Central memory CD8-positive, alpha-beta T cell (primary cell): ENCODE measurements at regions not wholly inside any gene's neighbourhood (a gene's known extent, or its start where the extent isn't known, plus 50 kb on each side); places are given as distances from the start of the nearest gene placed in this dataset.

Experiments used
- ATAC-seq: fragments of 150-1000 bp; cut with Tn5 transposase; replicated peaks from 2 replicates; pipeline ENCODE4 v1.10.0; 2022; ENCODE audit warnings: mild to moderate bottlenecking, moderate FRiP score, moderate number of reproducible peaks; ENCODE audit not compliant: poor library complexity, severe bottlenecking; ENCODE audit errors: extremely low read depth
- DNase-seq, 2 donors: peaks; one replicate each; pipeline ENCODE4 v3.0.0; 2021; ENCODE audit warnings: low spot score in 2 of 2
- H3K27ac Mint-ChIP-seq: one replicate; pipeline ENCODE4 v1.8.0; 2022; ENCODE audit warnings: low read depth, mild to moderate bottlenecking, moderate library complexity, mixed read lengths
- H3K27me3 Mint-ChIP-seq: one replicate; pipeline ENCODE4 v1.8.0; 2022; ENCODE audit warnings: mixed read lengths
- H3K36me3 Mint-ChIP-seq: one replicate; pipeline ENCODE4 v1.8.0; 2022; ENCODE audit warnings: mild to moderate bottlenecking, moderate library complexity, mixed read lengths; ENCODE audit not compliant: insufficient read depth
- H3K4me1 Mint-ChIP-seq: one replicate; pipeline ENCODE4 v1.8.0; 2022; ENCODE audit warnings: mixed read lengths
- H3K4me3 Mint-ChIP-seq: one replicate; pipeline ENCODE4 v1.8.0; 2022; ENCODE audit warnings: mild to moderate bottlenecking, moderate library complexity, mixed read lengths
- H3K9me3 Mint-ChIP-seq: one replicate; pipeline ENCODE4 v1.8.0; 2022; ENCODE audit warnings: mixed read lengths

DNA sequence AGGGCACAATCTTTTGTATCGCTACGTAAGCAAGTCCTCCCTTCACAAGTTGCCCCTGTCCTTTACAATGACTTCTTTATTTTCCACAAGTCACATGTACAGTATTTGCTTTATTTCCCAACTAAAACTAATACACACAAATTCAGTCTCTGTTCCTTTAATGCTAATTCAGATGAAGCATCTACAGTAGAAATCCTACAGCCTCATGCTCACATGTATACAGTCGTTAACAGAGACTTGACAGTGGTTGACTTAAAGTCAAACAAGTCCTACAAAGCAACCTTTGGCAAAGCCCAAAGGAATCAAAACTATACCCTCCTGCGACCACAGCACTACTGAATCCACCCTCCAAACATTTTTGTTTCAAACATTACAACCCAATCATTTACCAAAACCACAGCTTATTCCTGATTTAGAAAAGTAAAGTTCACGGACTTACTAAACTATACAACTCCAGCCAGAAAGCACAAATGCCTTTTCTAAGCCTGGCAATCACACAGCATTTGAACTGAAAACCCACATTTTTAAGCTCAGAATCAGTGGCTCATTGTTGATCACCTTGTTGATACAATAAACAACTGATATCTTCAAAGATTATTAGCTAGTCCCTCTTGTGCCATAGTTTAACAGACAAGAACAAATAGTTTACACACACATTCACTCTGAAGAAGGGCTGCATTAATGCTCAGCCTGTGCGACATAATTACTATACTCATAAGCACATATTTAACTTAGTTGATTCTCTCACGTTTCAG, 70.9 kb upstream of the NHSL1 start:
- Mint-ChIP-seq H3K27ac (no peak overlapping the region), H3K36me3 (no peaks in the 10 kb centered on the region), H3K4me1 (no peaks in the 10 kb centered on the region), H3K27me3 (peaks cover 1% of the 10 kb centered on the region), H3K4me3 (no peak overlapping the region), H3K9me3 (no peaks in the 10 kb centered on the region)
- ATAC-seq (no peak), DNase-seq (no peak)

DNA sequence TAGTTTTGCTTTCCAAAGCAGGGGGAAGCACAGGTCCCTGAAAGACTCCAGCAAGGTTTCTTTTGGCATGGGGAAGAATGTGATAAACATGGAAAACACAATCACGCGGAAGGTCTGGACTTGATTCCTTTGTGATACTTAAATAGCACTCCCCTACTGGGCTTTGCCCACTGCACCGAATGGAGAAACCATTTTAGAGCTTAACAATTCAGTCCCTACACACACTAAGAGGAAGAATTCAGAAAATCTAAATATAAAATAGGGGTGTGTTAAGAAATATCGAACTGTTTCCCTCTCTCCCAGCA, 71.4 kb upstream of the NHSL1 start:
- DNase-seq (no peak), ATAC-seq (no peak)
- no peaks in the 10 kb centered on the region for H3K4me1 Mint-ChIP-seq
- no peak overlapping the region for H3K27ac Mint-ChIP-seq
- no peaks in the 10 kb centered on the region for H3K9me3 Mint-ChIP-seq
- H3K27me3 Mint-ChIP-seq: no peaks in the 10 kb centered on the region
- H3K36me3 Mint-ChIP-seq: no peaks in the 10 kb centered on the region
- no peak overlapping the region for H3K4me3 Mint-ChIP-seq

DNA sequence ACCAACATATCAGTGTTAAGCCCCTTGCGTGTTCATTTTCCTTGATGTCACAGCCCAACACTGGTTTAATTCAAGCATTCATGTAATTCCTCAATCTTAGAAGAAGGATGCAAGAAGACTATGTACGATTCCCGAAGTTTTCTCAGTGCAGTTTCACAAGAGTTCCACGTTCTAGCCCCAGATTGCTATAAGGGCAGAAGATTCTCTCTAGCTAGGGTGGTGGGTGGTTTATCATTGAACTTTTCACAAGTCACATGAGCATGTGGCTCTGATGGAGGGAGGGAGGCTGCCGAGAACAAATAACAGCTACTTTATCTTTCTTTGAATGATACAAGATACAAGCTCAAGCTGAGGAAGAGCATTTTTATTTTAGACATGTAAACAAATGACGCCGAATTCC, 71.9 kb upstream of the NHSL1 start:
- Mint-ChIP-seq H3K27ac (no peak overlapping the region), H3K36me3 (no peaks in the 10 kb centered on the region), H3K4me1 (no peaks in the 10 kb centered on the region), H3K4me3 (no peak overlapping the region), H3K27me3 (no peaks in the 10 kb centered on the region), H3K9me3 (no peaks in the 10 kb centered on the region)
- ATAC-seq (no peak), DNase-seq (no peak)

DNA sequence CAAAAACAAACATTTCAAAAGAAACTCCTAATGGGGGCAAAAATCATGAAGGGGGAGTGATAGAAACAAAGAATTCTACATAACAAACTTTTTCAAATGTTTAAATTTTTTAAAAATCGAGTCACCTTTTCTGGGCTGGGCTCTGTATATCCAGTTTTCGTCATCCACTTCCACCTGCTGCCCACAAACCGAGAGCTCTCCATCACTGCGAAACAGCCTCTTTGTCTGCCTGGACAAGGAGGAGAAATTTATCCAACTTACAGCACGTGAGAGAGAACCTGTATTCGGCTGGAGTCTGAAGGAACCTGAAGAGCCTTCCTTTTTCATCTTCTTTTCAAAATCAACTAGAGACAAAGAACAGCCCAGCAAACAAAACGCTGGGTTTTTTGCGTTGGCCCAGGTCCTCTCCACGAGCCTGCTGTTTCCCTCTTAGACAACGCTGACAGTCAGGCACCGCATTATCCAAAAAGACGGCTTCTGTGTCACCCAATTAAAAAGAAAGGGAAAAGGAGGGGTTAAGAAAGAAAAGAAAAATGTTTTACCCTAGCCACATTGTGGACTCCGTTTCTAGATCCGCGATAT, 72.4 kb upstream of the NHSL1 start:
- Mint-ChIP-seq H3K9me3 (no peaks in the 10 kb centered on the region), H3K36me3 (no peaks in the 10 kb centered on the region), H3K4me1 (no peaks in the 10 kb centered on the region), H3K4me3 (no peak overlapping the region), H3K27ac (no peak overlapping the region), H3K27me3 (no peaks in the 10 kb centered on the region)
- ATAC-seq: no peak
- no peak for DNase-seq

DNA sequence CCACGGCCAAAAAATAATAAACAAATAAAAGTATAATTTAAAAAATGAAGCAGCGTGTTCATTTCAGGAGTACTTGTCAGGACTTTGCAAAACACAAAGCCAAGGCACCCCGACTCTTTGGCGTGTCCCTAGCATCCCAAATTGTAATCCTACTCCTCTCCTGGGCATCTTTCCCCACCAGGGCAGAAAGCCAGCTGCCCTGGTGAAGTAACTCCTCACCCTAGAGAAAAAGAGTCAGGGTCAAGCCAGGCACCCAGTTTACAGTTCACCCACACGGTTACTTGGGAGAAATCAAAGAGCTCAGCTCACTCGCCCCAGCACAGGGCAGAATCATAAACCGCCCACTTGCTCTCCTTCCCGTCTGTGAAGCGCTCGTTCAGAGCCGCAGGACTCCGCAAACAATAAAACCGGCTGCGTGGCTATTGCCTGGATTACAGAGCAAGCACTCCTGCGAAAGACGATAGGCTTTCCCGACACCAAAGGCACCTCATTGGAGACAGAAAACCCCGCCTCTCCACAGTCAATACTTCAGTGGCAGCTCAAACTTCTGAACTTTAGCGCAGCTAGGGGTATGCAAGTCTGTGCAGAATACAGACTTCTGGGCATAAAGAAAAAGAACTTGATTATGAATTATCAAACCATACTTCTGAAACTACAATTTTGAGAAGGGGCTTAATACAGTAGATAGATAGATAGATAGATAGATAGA, 73.0 kb upstream of the NHSL1 start:
- Mint-ChIP-seq H3K4me1 (no peaks in the 10 kb centered on the region), H3K27ac (no peak overlapping the region), H3K27me3 (no peaks in the 10 kb centered on the region), H3K36me3 (no peaks in the 10 kb centered on the region), H3K9me3 (no peaks in the 10 kb centered on the region), H3K4me3 (no peak overlapping the region)
- DNase-seq: no peak
- ATAC-seq: no peak

DNA sequence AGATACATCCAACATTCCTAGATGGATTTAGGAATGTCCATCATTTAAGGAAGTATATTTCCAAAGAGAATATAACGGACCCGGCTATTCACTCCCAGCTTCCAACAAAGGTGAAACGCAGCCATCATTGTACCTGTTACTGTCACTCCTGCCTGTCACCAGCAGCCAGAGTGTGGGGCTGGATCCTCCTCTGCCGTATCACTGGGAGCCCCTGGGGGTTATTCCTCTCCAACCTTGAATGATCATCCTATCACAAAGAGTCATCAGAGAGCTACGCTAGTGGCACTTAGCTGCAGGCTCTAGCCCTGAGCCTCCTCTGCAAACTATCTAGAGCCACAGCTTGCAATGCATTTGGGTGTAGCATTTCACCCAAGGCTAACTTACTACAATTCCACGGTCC, 73.6 kb upstream of the NHSL1 start:
- Mint-ChIP-seq H3K36me3 (no peaks in the 10 kb centered on the region), H3K27me3 (no peaks in the 10 kb centered on the region), H3K4me3 (no peak overlapping the region), H3K9me3 (no peaks in the 10 kb centered on the region), H3K4me1 (no peaks in the 10 kb centered on the region), H3K27ac (no peak overlapping the region)
- no peak for ATAC-seq
- no peak for DNase-seq

DNA sequence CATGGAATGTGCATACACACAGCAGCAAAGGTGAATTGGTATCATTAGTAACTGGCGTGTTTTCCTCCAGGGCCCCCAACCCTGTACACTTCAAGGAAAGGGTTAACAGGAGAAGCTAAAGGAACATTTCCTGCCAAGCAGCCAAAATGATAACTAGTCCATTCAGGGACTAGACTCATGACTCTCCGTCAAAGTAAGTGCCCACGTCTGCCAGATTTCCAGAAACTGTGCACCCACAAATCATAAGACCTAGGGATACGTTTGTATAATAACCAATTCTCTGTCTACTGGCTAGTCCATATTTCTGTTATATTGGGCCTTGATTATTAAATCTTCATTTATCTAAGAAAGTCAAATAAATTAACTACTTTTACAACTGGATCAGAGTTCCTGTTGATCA, 76.0 kb upstream of the NHSL1 start:
- no peak for DNase-seq
- no peaks in the 10 kb centered on the region for H3K36me3 Mint-ChIP-seq
- no peak overlapping the region for H3K27ac Mint-ChIP-seq
- no peak for ATAC-seq
- H3K4me1 Mint-ChIP-seq: no peaks in the 10 kb centered on the region
- H3K27me3 Mint-ChIP-seq: no peaks in the 10 kb centered on the region
- H3K4me3 Mint-ChIP-seq: no peak overlapping the region
- H3K9me3 Mint-ChIP-seq: no peaks in the 10 kb centered on the region

DNA sequence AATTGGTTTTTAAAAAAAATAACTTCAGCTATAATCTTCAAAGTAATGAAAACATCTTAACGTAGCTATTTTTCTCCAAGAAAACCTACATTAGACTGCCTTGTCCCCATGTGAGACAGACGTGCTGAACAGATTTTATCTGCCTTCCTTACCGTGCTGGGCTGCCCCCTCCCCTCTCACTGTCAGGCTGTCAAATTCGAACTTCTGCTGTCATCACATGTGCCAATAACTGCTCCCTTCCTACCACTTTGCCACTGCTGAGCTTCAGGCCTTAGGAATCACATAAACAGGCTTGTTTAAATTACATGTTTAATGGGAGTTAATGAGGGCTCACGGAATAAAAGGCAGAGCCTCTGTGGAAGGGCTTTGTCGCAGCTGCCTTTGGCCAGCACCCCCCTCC, 77.0 kb upstream of the NHSL1 start:
- Mint-ChIP-seq H3K4me3 (no peak overlapping the region), H3K9me3 (no peaks in the 10 kb centered on the region)
- no peak for ATAC-seq

DNA sequence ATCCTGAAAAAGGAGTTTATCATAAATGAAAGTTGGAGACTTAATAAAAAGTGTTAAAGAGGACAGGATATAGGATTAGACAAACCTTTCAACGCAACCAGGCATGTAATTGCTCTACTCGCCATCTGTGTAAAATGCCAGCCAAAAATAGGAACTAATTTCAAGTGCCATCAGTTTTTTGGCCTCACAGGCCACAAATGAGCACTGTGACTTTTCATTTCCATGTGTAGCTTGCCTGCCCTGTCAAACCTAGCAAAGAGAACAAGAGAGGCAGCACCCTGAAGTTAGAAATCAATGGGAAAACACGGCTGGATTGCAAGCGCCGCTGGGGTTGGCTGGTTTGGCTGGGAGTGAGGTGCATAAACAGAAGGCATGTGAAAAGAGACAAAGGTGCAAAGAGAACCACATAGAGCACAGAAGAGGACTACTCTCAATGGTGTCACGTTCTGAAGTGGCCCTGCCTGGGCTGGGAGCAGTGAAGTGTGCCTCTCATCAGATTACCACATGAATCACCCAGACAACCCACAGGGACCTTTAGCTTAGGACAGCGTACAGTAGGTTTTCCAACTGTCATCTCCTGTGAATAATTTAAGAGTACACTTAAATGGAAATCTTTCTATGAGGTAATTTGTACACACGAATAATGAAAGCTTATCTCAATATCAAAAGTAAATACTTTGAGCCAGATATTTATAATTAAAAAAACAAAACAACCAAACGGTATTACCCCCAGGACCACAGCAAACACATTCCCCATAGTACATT, 78.0 kb upstream of the NHSL1 start:
- Mint-ChIP-seq H3K36me3 (peaks cover 2% of the 10 kb centered on the region), H3K9me3 (no peaks in the 10 kb centered on the region), H3K4me1 (no peaks in the 10 kb centered on the region), H3K4me3 (no peak overlapping the region), H3K27me3 (peaks cover 1% of the 10 kb centered on the region), H3K27ac (no peak overlapping the region)
- DNase-seq (no peak), ATAC-seq (no peak)

More for the DNA sequence above, 77.0 kb upstream of the NHSL1 start:
- no peaks in the 10 kb centered on the region for H3K4me1 Mint-ChIP-seq
- peaks cover 2% of the 10 kb centered on the region for H3K36me3 Mint-ChIP-seq
- H3K27me3 Mint-ChIP-seq: no peaks in the 10 kb centered on the region
- DNase-seq: no peak
- no peak overlapping the region for H3K27ac Mint-ChIP-seq

DNA sequence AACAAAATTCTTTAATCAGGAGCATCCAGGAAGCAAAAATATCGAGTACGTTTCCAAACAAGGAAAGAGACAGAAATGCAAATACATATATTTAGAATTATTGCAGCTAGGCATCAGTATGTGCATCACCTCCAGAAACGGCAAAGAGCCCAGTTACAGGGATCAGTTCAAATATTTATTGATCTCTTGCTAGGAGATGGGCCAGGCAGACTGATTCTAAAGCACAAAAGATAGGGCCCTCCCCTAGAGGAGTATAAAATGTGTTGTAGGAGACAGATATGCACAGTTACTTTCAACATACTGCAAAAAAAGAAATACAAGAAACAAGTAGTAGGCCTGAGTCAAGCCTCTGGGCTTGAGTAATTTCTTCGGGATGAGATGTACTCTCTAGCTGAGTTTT, 80.7 kb upstream of the NHSL1 start:
- Mint-ChIP-seq H3K36me3 (peaks cover 2% of the 10 kb centered on the region), H3K9me3 (no peaks in the 10 kb centered on the region), H3K4me3 (no peak overlapping the region), H3K4me1 (no peaks in the 10 kb centered on the region), H3K27ac (no peak overlapping the region), H3K27me3 (peaks cover 9% of the 10 kb centered on the region)
- DNase-seq: no peak
- no peak for ATAC-seq

DNA sequence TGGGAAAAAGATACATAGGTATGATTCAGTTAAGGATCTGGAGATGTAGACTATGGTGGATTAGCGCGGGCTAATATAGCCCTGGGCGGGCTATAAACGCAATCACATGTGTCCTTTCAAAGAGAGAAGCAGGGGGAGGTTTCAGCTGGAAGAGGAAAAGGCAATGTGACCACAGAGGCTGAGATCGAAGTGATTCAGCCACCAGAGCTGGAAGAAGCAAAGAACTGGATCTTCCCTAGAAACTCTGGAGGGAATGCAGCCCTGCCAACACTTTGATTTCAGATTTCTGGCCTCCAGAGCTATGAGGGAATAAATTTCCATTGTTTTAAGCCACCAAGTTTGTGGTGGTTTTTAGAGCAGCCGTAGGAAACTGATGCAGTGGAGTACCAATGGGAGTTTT, 81.5 kb upstream of the NHSL1 start:
- Mint-ChIP-seq H3K4me1 (no peaks in the 10 kb centered on the region), H3K27me3 (peaks cover 9% of the 10 kb centered on the region), H3K36me3 (peaks cover 2% of the 10 kb centered on the region), H3K4me3 (no peak overlapping the region), H3K9me3 (no peaks in the 10 kb centered on the region), H3K27ac (no peak overlapping the region)
- ATAC-seq (no peak), DNase-seq (no peak)

DNA sequence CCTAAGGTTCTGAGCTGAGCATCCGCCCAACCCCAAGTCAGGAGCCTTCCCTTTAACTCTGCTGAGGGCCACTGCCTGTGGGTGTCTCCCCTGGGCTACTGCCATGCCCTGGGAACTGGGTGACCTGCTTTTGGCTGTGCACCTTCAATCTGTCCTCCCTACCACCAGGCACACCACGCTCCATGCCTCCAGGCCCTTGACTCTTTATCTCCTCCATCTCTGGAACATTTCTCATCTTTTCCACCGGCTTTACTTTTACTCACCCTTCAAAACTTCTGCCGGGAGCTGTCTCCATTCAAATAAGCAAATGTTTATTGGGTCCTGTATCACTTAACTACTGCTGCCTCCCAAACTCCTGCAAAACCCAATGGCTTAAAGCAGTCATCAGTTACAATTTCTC, 83.3 kb upstream of the NHSL1 start:
- H3K9me3 Mint-ChIP-seq: no peaks in the 10 kb centered on the region
- ATAC-seq (no peak), DNase-seq (no peak)
- no peak overlapping the region for H3K4me3 Mint-ChIP-seq
- H3K27me3 Mint-ChIP-seq: peaks cover 9% of the 10 kb centered on the region
- no peaks in the 10 kb centered on the region for H3K4me1 Mint-ChIP-seq
- no peak overlapping the region for H3K27ac Mint-ChIP-seq
- H3K36me3 Mint-ChIP-seq: peaks cover 2% of the 10 kb centered on the region

DNA sequence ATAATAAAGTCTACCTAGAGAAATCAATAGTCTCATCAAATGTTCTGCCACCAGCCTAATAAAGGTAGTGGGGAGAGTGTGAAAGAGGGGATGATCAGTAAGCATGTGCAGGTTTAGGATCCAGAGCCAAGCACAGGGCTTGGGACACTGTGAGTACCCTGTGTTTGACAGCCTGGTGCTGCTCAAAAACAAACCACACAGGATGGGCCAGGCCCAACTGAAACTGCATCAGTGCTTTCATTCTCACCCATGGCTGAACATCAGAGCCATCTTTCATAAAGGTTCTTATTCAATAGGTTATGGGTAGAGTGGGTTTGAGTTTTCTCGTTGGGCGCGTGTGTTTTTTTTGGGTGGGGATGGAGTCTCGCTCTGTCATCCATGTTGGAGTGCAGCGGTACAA, 87.3 kb upstream of the NHSL1 start:
- H3K27me3 Mint-ChIP-seq: peaks cover 9% of the 10 kb centered on the region
- H3K27ac Mint-ChIP-seq: no peak overlapping the region
- DNase-seq (no peak), ATAC-seq (no peak)
- no peaks in the 10 kb centered on the region for H3K36me3 Mint-ChIP-seq
- H3K4me3 Mint-ChIP-seq: no peak overlapping the region
- no peaks in the 10 kb centered on the region for H3K9me3 Mint-ChIP-seq
- H3K4me1 Mint-ChIP-seq: peaks cover 12% of the 10 kb centered on the region
